Loucy (cell line): ENCODE measurements at regions not wholly inside any gene's neighbourhood (a gene's known extent, or its start where the extent isn't known, plus 50 kb on each side); places are given as distances from the start of the nearest gene placed in this dataset.

Experiments used
- H2AFZ ChIP-seq: fragments of 200-600 bp; sonication (generic); 2 replicates; pipeline ENCODE4 v1.6.0; 2016; ENCODE audit warnings: antibody characterized with exemption, mild to moderate bottlenecking, low read length, moderate library complexity
- H3F3A ChIP-seq: fragments of 200-600 bp; 2 replicates; pipeline ENCODE4 v1.6.0; 2016; ENCODE audit warnings: antibody characterized with exemption, low read depth, mild to moderate bottlenecking
- H3K27me3 ChIP-seq: fragments of 200-600 bp; sonication (generic); 2 replicates; pipeline ENCODE4 v1.6.1; 2014; ENCODE audit warnings: low read length, mild to moderate bottlenecking; ENCODE audit not compliant: insufficient read depth, poor library complexity, severe bottlenecking
- H3K36me3 ChIP-seq: fragments of 200-600 bp; sonication (generic); 2 replicates; pipeline ENCODE4 v1.6.1; 2016; ENCODE audit warnings: low read length; ENCODE audit not compliant: insufficient read depth
- H3K4me1 ChIP-seq: fragments of 200-600 bp; sonication (generic); 2 replicates; pipeline ENCODE4 v1.5.1; 2014; ENCODE audit warnings: low read length, mild to moderate bottlenecking; ENCODE audit not compliant: insufficient read depth, poor library complexity, severe bottlenecking
- H3K4me2 ChIP-seq: fragments of 200-600 bp; sonication (generic); 2 replicates; pipeline ENCODE4 v1.6.0; 2014; ENCODE audit warnings: antibody characterized with exemption, low read length, low read depth, mild to moderate bottlenecking; ENCODE audit not compliant: poor library complexity, severe bottlenecking
- H3K4me3 ChIP-seq: fragments of 200-600 bp; sonication (generic); 2 replicates; pipeline ENCODE4 v1.5.1; 2014; ENCODE audit warnings: low read length, mild to moderate bottlenecking, mixed read lengths; ENCODE audit not compliant: poor library complexity, severe bottlenecking
- H3K79me2 ChIP-seq: fragments of 200-600 bp; sonication (generic); 2 replicates; pipeline ENCODE4 v1.6.1; 2014; ENCODE audit warnings: low read length; ENCODE audit not compliant: insufficient read depth
- H3K9ac ChIP-seq: fragments of 200-600 bp; sonication (generic); 2 replicates; pipeline ENCODE4 v1.6.0; 2014; ENCODE audit warnings: mild to moderate bottlenecking, low read depth, low read length, moderate library complexity; ENCODE audit not compliant: poor library complexity, severe bottlenecking
- H3K9me2 ChIP-seq: fragments of 200-600 bp; sonication (generic); replicated peaks from 2 replicates; pipeline ENCODE4 v1.6.1; 2016; ENCODE audit warnings: low read depth, low read length, mixed read lengths
- H3K9me3 ChIP-seq: fragments of 200-600 bp; sonication (generic); 2 replicates; pipeline ENCODE4 v1.6.1; 2014; ENCODE audit warnings: mild to moderate bottlenecking, antibody characterized with exemption, low read length, low read depth; ENCODE audit not compliant: insufficient read depth
- H4K20me1 ChIP-seq: fragments of 200-600 bp; sonication (generic); 2 replicates; pipeline ENCODE4 v1.6.0; 2014; ENCODE audit warnings: antibody characterized with exemption, low read length, mild to moderate bottlenecking; ENCODE audit not compliant: insufficient read depth, poor library complexity, severe bottlenecking
- CTCF ChIP-seq: fragments of 200-600 bp; sonication (generic); conservative IDR thresholded peaks from 2 replicates; pipeline ENCODE4 v1.5.1; 2014; ENCODE audit warnings: mild to moderate bottlenecking, antibody characterized with exemption, low read length
- EZH2phosphoT487 ChIP-seq: fragments of 200-600 bp; IDR thresholded peaks from 2 replicates; pipeline ENCODE4 v1.6.1; 2018; ENCODE audit warnings: antibody characterized with exemption, mild to moderate bottlenecking, moderate library complexity, borderline replicate concordance

GRCh38 chr21:38129711-38130110 is 127.1 kb upstream of the KCNJ15 start:
- no peaks in the 10 kb centered on the region for H4K20me1 ChIP-seq
- H2AFZ ChIP-seq = no peak overlapping the region
- no peaks in the 10 kb centered on the region for H3K36me3 ChIP-seq
- no peaks in the 10 kb centered on the region for H3K4me1 ChIP-seq
- no peak overlapping the region for H3K4me3 ChIP-seq
- no peak overlapping the region for H3K4me2 ChIP-seq
- no peaks in the 10 kb centered on the region for H3K9me2 ChIP-seq
- no peaks in the 10 kb centered on the region for H3K79me2 ChIP-seq
- H3K27me3 ChIP-seq = no peaks in the 10 kb centered on the region
- H3K9me3 ChIP-seq = no peaks in the 10 kb centered on the region
- no peaks in the 10 kb centered on the region for H3F3A ChIP-seq
- TF ChIP-seq CTCF = no peak
- no peak for TF ChIP-seq EZH2phosphoT487
- H3K9ac ChIP-seq = no peak overlapping the region

- Histone ChIP-seq H3K9ac (no peak overlapping the region), H3K9me3 (no peaks in the 10 kb centered on the region), H3K4me2 (no peak overlapping the region), H3F3A (no peaks in the 10 kb centered on the region), H3K36me3 (no peaks in the 10 kb centered on the region), H3K27me3 (no peaks in the 10 kb centered on the region), H4K20me1 (no peaks in the 10 kb centered on the region), H3K4me3 (no peak overlapping the region), H3K4me1 (no peaks in the 10 kb centered on the region), H2AFZ (no peak overlapping the region), H3K79me2 (no peaks in the 10 kb centered on the region), H3K9me2 (no peaks in the 10 kb centered on the region)
- TF ChIP-seq EZH2phosphoT487 (no peak), CTCF (no peak)
Measured at GRCh38 chr21:38133240-38133639, 123.6 kb upstream of the KCNJ15 start.

- Histone ChIP-seq H3K27me3 (no peaks in the 10 kb centered on the region), H3K4me2 (no peak overlapping the region), H3K9ac (no peak overlapping the region), H3K9me2 (no peaks in the 10 kb centered on the region), H3F3A (no peaks in the 10 kb centered on the region), H3K79me2 (no peaks in the 10 kb centered on the region), H3K36me3 (no peaks in the 10 kb centered on the region), H2AFZ (no peak overlapping the region), H3K4me3 (no peak overlapping the region), H4K20me1 (no peaks in the 10 kb centered on the region), H3K4me1 (no peaks in the 10 kb centered on the region), H3K9me3 (no peaks in the 10 kb centered on the region)
- TF ChIP-seq EZH2phosphoT487 (no peak), CTCF (no peak)
Measured at GRCh38 chr21:38134084-38134873, 122.5 kb upstream of the KCNJ15 start.
